Breast epithelium (tissue), 3 donors: ENCODE measurements at regions not wholly inside any gene's neighbourhood (a gene's known extent, or its start where the extent isn't known, plus 50 kb on each side); places are given as distances from the start of the nearest gene placed in this dataset.
"Not testable (repeated sequence)": the region's sequence is repeated elsewhere in the genome, so short reads cannot be mapped to it uniquely, and the experiment has no call there.

Experiments used
- POLR2A ChIP-seq: fragments of 450-650 bp; IDR thresholded peaks from one replicate; pipeline ENCODE4 v1.6.1; 2016; ENCODE audit warnings: antibody characterized with exemption, mild to moderate bottlenecking, moderate library complexity
- TF ChIP-seq, protein P1 (sequence below), 3 donors: fragments of 450-650 bp; IDR thresholded peaks; one replicate each; pipeline ENCODE4 v1.5.1; 2016 to 2017; ENCODE audit warnings: antibody characterized with exemption in 3 of 3, mild to moderate bottlenecking in 3 of 3, moderate library complexity in 3 of 3

- TF ChIP-seq, protein P1, sequence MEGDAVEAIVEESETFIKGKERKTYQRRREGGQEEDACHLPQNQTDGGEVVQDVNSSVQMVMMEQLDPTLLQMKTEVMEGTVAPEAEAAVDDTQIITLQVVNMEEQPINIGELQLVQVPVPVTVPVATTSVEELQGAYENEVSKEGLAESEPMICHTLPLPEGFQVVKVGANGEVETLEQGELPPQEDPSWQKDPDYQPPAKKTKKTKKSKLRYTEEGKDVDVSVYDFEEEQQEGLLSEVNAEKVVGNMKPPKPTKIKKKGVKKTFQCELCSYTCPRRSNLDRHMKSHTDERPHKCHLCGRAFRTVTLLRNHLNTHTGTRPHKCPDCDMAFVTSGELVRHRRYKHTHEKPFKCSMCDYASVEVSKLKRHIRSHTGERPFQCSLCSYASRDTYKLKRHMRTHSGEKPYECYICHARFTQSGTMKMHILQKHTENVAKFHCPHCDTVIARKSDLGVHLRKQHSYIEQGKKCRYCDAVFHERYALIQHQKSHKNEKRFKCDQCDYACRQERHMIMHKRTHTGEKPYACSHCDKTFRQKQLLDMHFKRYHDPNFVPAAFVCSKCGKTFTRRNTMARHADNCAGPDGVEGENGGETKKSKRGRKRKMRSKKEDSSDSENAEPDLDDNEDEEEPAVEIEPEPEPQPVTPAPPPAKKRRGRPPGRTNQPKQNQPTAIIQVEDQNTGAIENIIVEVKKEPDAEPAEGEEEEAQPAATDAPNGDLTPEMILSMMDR (IDR thresholded peaks at IDR 0.05): not testable (repeated sequence)
- TF ChIP-seq POLR2A: not testable (repeated sequence)
Measured at GRCh38 chr10:118834370-118834769, 79.6 kb upstream of the CACUL1 start.
